CD4-positive, alpha-beta memory T cell (primary cell): ENCODE measurements at regions not wholly inside any gene's neighbourhood (a gene's known extent, or its start where the extent isn't known, plus 50 kb on each side); places are given as distances from the start of the nearest gene placed in this dataset.

Source experiments
- CTCF ChIA-PET: fragments of 350-600 bp; sonication (Branson Sonifier 250); formaldehyde crosslinking; loops from one replicate; lab custom pipeline; 2021; ENCODE audit warnings: inconsistent platforms; ENCODE audit not compliant: partially characterized antibody; lab: Charles Lee
- POLR2A ChIA-PET: fragments of 350-600 bp; sonication (Branson Sonifier 250); formaldehyde crosslinking; loops from one replicate; lab custom pipeline; 2021; ENCODE audit not compliant: partially characterized antibody; lab: Charles Lee
- DNase-seq, 5 donors: peaks; one replicate each; pipeline versions ENCODE4 v3.0.0 to v3.0.0-alpha.2; 2020 to 2022; ENCODE audit warnings: mixed read lengths in 1 of 5
- H3K27ac ChIP-seq: one replicate; pipeline ENCODE4 v1.7.0; 2013; ENCODE audit warnings: low read depth, low read length
- H3K27me3 ChIP-seq: 2 replicates; pipeline ENCODE4 v1.7.0; 2013; ENCODE audit warnings: mild to moderate bottlenecking, low read length, moderate library complexity; ENCODE audit not compliant: insufficient read depth
- H3K36me3 ChIP-seq: 2 replicates; pipeline ENCODE4 v1.7.0; 2013; ENCODE audit warnings: mild to moderate bottlenecking, low read length, moderate library complexity; ENCODE audit not compliant: insufficient read depth
- H3K4me1 ChIP-seq: 2 replicates; pipeline ENCODE4 v1.7.0; 2013; ENCODE audit warnings: mild to moderate bottlenecking, low read length, moderate library complexity; ENCODE audit not compliant: insufficient read depth
- H3K4me3 ChIP-seq, 2 donors: one replicate each; pipeline ENCODE4 v1.7.0; 2013; ENCODE audit warnings: low read length in 2 of 2, mild to moderate bottlenecking in 1 of 2
- H3K9me3 ChIP-seq, 2 donors: one replicate each; pipeline ENCODE4 v1.7.0; 2013; ENCODE audit warnings: low read length in 2 of 2, control low read depth in 1 of 2; ENCODE audit not compliant: control insufficient read depth in 1 of 2
- H3K27ac Mint-ChIP-seq, 7 donors: one replicate each; pipeline ENCODE4 v1.8.0; 2020 to 2021; ENCODE audit warnings: mixed read lengths in 7 of 7, mild to moderate bottlenecking in 6 of 7, inconsistent platforms in 3 of 7, moderate library complexity in 3 of 7
- H3K27me3 Mint-ChIP-seq, 2 donors: one replicate each; pipeline ENCODE4 v1.8.0; 2020 to 2021; ENCODE audit warnings: mixed read lengths in 2 of 2
- H3K36me3 Mint-ChIP-seq, 2 donors: one replicate each; pipeline ENCODE4 v1.8.0; 2020 to 2021; ENCODE audit warnings: mixed read lengths in 2 of 2, inconsistent platforms in 1 of 2, mild to moderate bottlenecking in 1 of 2
- H3K4me1 Mint-ChIP-seq, 4 donors: one replicate each; pipeline ENCODE4 v1.8.0; 2020 to 2021; ENCODE audit warnings: mixed read lengths in 4 of 4, mild to moderate bottlenecking in 1 of 4
- H3K4me3 Mint-ChIP-seq, 8 donors: one replicate each; pipeline ENCODE4 v1.8.0; 2020 to 2021; ENCODE audit warnings: mixed read lengths in 8 of 8, mild to moderate bottlenecking in 7 of 8, moderate library complexity in 6 of 8, inconsistent platforms in 3 of 8
- H3K9me3 Mint-ChIP-seq, 8 donors: one replicate each; pipeline ENCODE4 v1.8.0; 2020 to 2021; ENCODE audit warnings: mixed read lengths in 8 of 8, mild to moderate bottlenecking in 5 of 8, inconsistent platforms in 3 of 8, moderate library complexity in 1 of 8
- intact Hi-C: fragments of 100-400 bp; cut with micrococcal nuclease; formaldehyde crosslinking; loops from one replicate; pipeline ENCODE4 v1.15.1; 2023

DNA sequence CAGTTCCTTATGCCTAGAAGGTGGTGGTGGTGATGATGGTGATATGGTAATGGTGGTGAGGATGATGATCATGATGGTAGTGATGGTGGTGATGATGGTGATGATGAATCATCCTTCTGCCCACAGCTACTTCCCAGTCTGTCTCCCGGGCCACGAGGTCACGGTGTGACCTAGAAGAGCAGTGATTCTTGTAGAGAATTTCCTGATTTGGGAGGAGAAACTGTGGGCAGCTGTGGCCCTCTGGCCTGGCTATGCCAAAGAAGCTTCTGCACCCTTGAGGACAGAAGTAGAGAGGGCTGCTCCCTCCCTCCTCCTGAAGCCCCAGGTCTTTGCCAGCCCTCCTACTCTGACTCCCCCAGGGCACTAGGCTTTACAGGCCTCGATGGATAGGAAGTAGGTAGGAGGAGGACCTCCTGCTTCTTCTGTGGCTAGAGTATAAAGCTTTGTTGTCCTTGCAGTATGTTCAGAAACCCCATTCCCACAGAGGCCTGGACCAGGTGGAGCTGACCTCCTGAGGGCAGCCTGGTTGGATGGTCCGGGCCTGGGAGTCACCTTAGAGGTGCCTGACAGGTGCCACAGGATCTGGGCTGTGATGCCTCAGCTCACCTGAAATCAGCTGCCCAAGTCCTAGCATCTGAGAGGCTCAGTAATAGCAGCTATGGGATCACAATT, 57.9 kb upstream of the EPAS1 start:
- H3K27me3 ChIP-seq: no peaks in the 10 kb centered on the region
- H3K27me3 Mint-ChIP-seq: no peaks in the 10 kb centered on the region
- intact Hi-C loops: loop anchor here (1.0 to 5.0 kb wide), 2 partner anchors 10 to 58 kb away; partner anchors contain the start of gene EPAS1
- H3K27ac Mint-ChIP-seq: peak overlapping the region; percentile 36 to 96 (median 90)
- CTCF ChIA-PET: interaction anchor here (0.8 to 1.1 kb wide), 3 partner anchors 10 to 226 kb away, joined by 3 to 4 read pairs (median 3); no protein-coding TSS in a partner anchor
- H3K4me1 Mint-ChIP-seq: peaks cover 26 to 45% (median 32%) of the 10 kb centered on the region in 4 donors
- H3K9me3 ChIP-seq: no peaks in the 10 kb centered on the region
- DNase-seq: peak in 1 of 5 donors; percentile 47
- H3K9me3 Mint-ChIP-seq: no peaks in the 10 kb centered on the region
- H3K4me3 ChIP-seq: no peak overlapping the region
- H3K4me1 ChIP-seq: peaks cover 18% of the 10 kb centered on the region
- H3K4me3 Mint-ChIP-seq: peak overlapping the region in 5 of 8 donors; percentile 33 to 72 (median 70)
- POLR2A ChIA-PET: interaction anchor here (0.9 to 1.6 kb wide), 3 partner anchors 9 to 58 kb away, joined by 3 to 6 read pairs (median 5); partner anchors contain the start of gene EPAS1
- peak overlapping the region; percentile 29 for H3K27ac ChIP-seq
- no peaks in the 10 kb centered on the region for H3K36me3 ChIP-seq
- H3K36me3 Mint-ChIP-seq: no peaks in the 10 kb centered on the region

- H3K4me1 ChIP-seq: peaks cover 18% of the 10 kb centered on the region
- Mint-ChIP-seq H3K4me1 (peaks cover 26 to 45% (median 32%) of the 10 kb centered on the region in 4 donors), H3K4me3 (peak overlapping the region in 5 of 8 donors; percentile 33 to 72 (median 70)), H3K27me3 (no peaks in the 10 kb centered on the region), H3K27ac (peak overlapping the region; percentile 36 to 96 (median 90)), H3K9me3 (no peaks in the 10 kb centered on the region), H3K36me3 (no peaks in the 10 kb centered on the region)
- no peaks in the 10 kb centered on the region for H3K27me3 ChIP-seq
- POLR2A ChIA-PET: interaction anchor here (0.9 to 1.6 kb wide), 3 partner anchors 9 to 57 kb away, joined by 3 to 6 read pairs (median 5); partner anchors contain the start of gene EPAS1
- no peaks in the 10 kb centered on the region for H3K9me3 ChIP-seq
- H3K36me3 ChIP-seq: no peaks in the 10 kb centered on the region
- H3K4me3 ChIP-seq: no peak overlapping the region
- H3K27ac ChIP-seq: peak overlapping the region; percentile 15
- intact Hi-C loops: loop anchor here (1.0 to 5.0 kb wide), 2 partner anchors 11 to 57 kb away; partner anchors contain the start of gene EPAS1
- CTCF ChIA-PET: interaction anchor here (0.8 to 1.1 kb wide), 3 partner anchors 10 to 227 kb away, joined by 3 to 4 read pairs (median 3); no protein-coding TSS in a partner anchor
- peak; percentile 50 to 80 (median 60) for DNase-seq
Observed at GRCh38 chr2:46239847-46240181, 57.4 kb upstream of the EPAS1 start.

DNA sequence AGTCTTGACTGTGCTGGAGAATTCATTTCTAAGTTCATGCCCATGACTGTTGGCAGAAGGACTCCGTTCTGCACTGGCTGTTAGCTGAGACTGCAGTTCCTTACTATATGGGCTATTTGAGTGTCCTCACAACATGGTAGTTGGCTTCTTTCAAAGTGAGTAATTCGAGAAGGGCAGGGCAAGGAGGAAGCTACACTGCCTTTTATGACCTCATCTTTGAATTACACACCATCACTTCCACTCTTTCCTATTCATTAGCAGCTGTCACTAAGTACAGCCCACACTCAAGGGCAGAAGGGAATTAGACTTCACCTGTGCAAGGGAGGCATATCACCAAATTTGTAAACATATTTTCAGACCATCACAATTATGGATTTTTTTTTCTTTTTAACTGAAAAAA, 55.9 kb upstream of the EPAS1 start:
- H3K27ac ChIP-seq: no peak overlapping the region
- H3K36me3 ChIP-seq: no peaks in the 10 kb centered on the region
- no peaks in the 10 kb centered on the region for H3K27me3 ChIP-seq
- no peaks in the 10 kb centered on the region for H3K9me3 ChIP-seq
- H3K4me3 ChIP-seq: no peak overlapping the region
- no peak for DNase-seq
- ChIA-PET POLR2A (no interaction called here), CTCF (no interaction called here)
- Mint-ChIP-seq H3K9me3 (no peaks in the 10 kb centered on the region), H3K4me3 (no peak overlapping the region), H3K27me3 (no peaks in the 10 kb centered on the region), H3K27ac (peak overlapping the region in 1 of 7 donors; percentile 47), H3K36me3 (no peaks in the 10 kb centered on the region), H3K4me1 (peaks cover 24 to 42% (median 30%) of the 10 kb centered on the region in 4 donors)
- intact Hi-C loops: no loop called here
- peaks cover 18% of the 10 kb centered on the region for H3K4me1 ChIP-seq

DNA sequence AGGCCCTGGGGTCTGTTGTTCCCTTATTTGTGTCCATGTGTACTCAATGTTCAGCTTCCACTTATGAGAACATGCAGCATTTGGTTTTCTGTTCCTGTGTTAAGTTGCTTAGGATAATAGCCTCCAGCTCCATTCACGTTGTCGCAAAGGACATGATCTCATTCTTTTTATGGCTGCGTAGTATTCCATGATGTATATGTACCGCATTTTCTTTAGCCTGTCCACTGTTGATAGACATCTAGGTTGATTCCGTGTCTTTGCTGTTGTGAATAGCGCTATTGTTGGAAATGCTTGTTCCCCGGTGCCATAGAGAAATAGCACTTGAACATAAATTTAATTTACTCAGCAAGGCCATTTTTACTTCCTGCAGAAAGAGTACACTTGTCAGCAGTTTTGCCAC, 51.3 kb upstream of the EPAS1 start:
- H3K36me3 Mint-ChIP-seq: no peaks in the 10 kb centered on the region
- no peak overlapping the region for H3K4me3 Mint-ChIP-seq
- H3K9me3 ChIP-seq: no peaks in the 10 kb centered on the region
- intact Hi-C loops: no loop called here
- ChIA-PET CTCF (no interaction called here), POLR2A (no interaction called here)
- DNase-seq: no peak
- no peaks in the 10 kb centered on the region for H3K4me1 ChIP-seq
- H3K4me1 Mint-ChIP-seq: peaks cover 0 to 5% (median under 1%) of the 10 kb centered on the region in 4 donors
- H3K9me3 Mint-ChIP-seq: no peaks in the 10 kb centered on the region
- H3K27ac ChIP-seq: no peak overlapping the region
- H3K27ac Mint-ChIP-seq: no peak overlapping the region
- H3K4me3 ChIP-seq: no peak overlapping the region
- peaks cover 0 to 3% of the 10 kb centered on the region in 2 donors for H3K27me3 Mint-ChIP-seq
- no peaks in the 10 kb centered on the region for H3K36me3 ChIP-seq
- no peaks in the 10 kb centered on the region for H3K27me3 ChIP-seq

- DNase-seq: no peak
- POLR2A ChIA-PET: no interaction called here
- Mint-ChIP-seq H3K4me1 (no peaks in the 10 kb centered on the region), H3K9me3 (no peaks in the 10 kb centered on the region), H3K36me3 (no peaks in the 10 kb centered on the region), H3K27ac (no peak overlapping the region), H3K27me3 (peaks cover 0 to 3% of the 10 kb centered on the region in 2 donors), H3K4me3 (no peak overlapping the region)
- Histone ChIP-seq H3K4me1 (no peaks in the 10 kb centered on the region), H3K9me3 (no peaks in the 10 kb centered on the region), H3K27ac (no peak overlapping the region), H3K4me3 (no peak overlapping the region), H3K36me3 (no peaks in the 10 kb centered on the region), H3K27me3 (no peaks in the 10 kb centered on the region)
- intact Hi-C loops: no loop called here
- CTCF ChIA-PET: no interaction called here
Observed at GRCh38 chr2:46246790-46247189, 50.4 kb upstream of the EPAS1 start.
